ENCODE measurements at regions not wholly inside any gene's neighbourhood (a gene's known extent, or its start where the extent isn't known, plus 50 kb on each side); places are given as distances from the start of the nearest gene placed in this dataset.

GRCh38 chr12:88318726-88319125, 176.6 kb downstream of the TMTC3 start:
- Histone ChIP-seq H3K79me2 (ENCODE audit: control insufficient read depth, insufficient read depth, low read length) (no peaks in the 10 kb centered on the region), H4K20me1 (replicated peaks; ENCODE audit: control insufficient read depth, extremely low read depth, insufficient read depth, low read length) (no peaks in the 10 kb centered on the region), H3K4me2 (ENCODE audit: insufficient read depth, low read length) (no peak overlapping the region), H3K9me1 (replicated peaks; ENCODE audit: control insufficient read depth, extremely low read depth, insufficient read depth, low read length) (no peaks in the 10 kb centered on the region), H3K9ac (replicated peaks; ENCODE audit: extremely low read depth, insufficient read depth, low read length) (no peak overlapping the region), H3K36me3 (ENCODE audit: control insufficient read depth in 2 of 2, extremely low read depth in 1 of 2, insufficient read depth in 2 of 2, low read length in 2 of 2) (no peaks in the 10 kb centered on the region), H3K4me1 (ENCODE audit: control insufficient read depth, extremely low read depth, insufficient read depth, low read length) (no peaks in the 10 kb centered on the region), H3K9me3 (replicated peaks; ENCODE audit: control insufficient read depth, insufficient read depth, low read length) (no peaks in the 10 kb centered on the region), H3K4me3 (replicated peaks in 1 of 3; ENCODE audit: insufficient read depth in 1 of 3, low read depth in 1 of 3, low read length in 3 of 3) (no peak overlapping the region), H3K27me3 (ENCODE audit: control insufficient read depth in 2 of 2, insufficient read depth in 2 of 2, low read length in 2 of 2) (no peaks in the 10 kb centered on the region), H2AFZ (ENCODE audit: low read depth, low read length) (no peak overlapping the region), H3K27ac (ENCODE audit: insufficient read depth, low read depth, low read length) (no peak overlapping the region)
- intact Hi-C loops (cut with micrococcal nuclease): no loop called here
- dilution Hi-C loops (cut with MboI; ENCODE audit: extremely low pct_ligation_motif_present, low sequenced_read_pairs): no loop called here
- ChIA-PET CTCF (interaction anchor here (1.1 kb wide), 1 partner anchor 9 kb away, joined by 4 read pairs; no protein-coding TSS in a partner anchor), POLR2A (no interaction called here)
- TF ChIP-seq MYC (IDR thresholded peaks at IDR 0.05; ENCODE audit: low read depth, low read length): no peak
- TF ChIP-seq FOS (IDR thresholded peaks at IDR 0.05; ENCODE audit: borderline replicate concordance, insufficient read depth, low read length): no peak
- no peak for TF ChIP-seq EZH2 (IDR thresholded peaks at IDR 0.05; ENCODE audit: borderline replicate concordance, low read depth, low read length, severe bottlenecking)
- TF ChIP-seq CTCF (IDR thresholded peaks at IDR 0.05; ENCODE audit: extremely low read depth in 1 of 2, insufficient read depth in 1 of 2, low read depth in 1 of 2, low read length in 2 of 2): no peak
- TF ChIP-seq POLR2A (IDR thresholded peaks at IDR 0.05; ENCODE audit: low read depth, low read length): no peak
- TF ChIP-seq GATA2 (IDR thresholded peaks at IDR 0.05; ENCODE audit: insufficient read depth, insufficient read length, low read depth, low read length): no peak
- TF ChIP-seq JUN (IDR thresholded peaks at IDR 0.05; ENCODE audit: borderline replicate concordance, insufficient read depth, insufficient read length, low read depth): no peak
- no peak for TF ChIP-seq MAX (IDR thresholded peaks at IDR 0.05; ENCODE audit: insufficient read depth, insufficient read length)
- TF ChIP-seq POLR2AphosphoS5 (IDR thresholded peaks at IDR 0.05; ENCODE audit: insufficient read depth, low read depth, low read length): no peak
- no peak for DNase-seq (ENCODE audit: low read depth, low spot score)
- no TSS peak for BruUV-seq (replicated peaks)
- no peak for FAIRE-seq

Measured in endothelial cell of umbilical vein (primary cell).